GM06990 (cell line): ENCODE measurements at regions not wholly inside any gene's neighbourhood (a gene's known extent, or its start where the extent isn't known, plus 50 kb on each side); places are given as distances from the start of the nearest gene placed in this dataset.

ENCODE experiments used
- DNase-seq: peaks from one replicate; pipeline ENCODE4 v3.0.0-alpha.2; 2011; ENCODE audit not compliant: insufficient read length; ENCODE audit errors: extremely low read depth
- H3K27me3 ChIP-seq: replicated peaks from 2 replicates; pipeline ENCODE4 v1.6.0; 2011; ENCODE audit warnings: low read length; ENCODE audit not compliant: control insufficient read depth, insufficient read depth
- H3K36me3 ChIP-seq: 2 replicates; pipeline ENCODE4 v1.5.1; 2011; ENCODE audit warnings: low read length; ENCODE audit not compliant: control insufficient read depth, insufficient read depth
- H3K4me3 ChIP-seq: replicated peaks from 2 replicates; pipeline ENCODE4 v1.5.1; 2011; ENCODE audit warnings: low read depth, mild to moderate bottlenecking, control low read depth, low read length
- TF ChIP-seq, protein P1 (sequence below): IDR thresholded peaks from 2 replicates; pipeline ENCODE4 v1.5.1; 2011; ENCODE audit warnings: low read length, control low read depth, mild to moderate bottlenecking, inconsistent platforms; ENCODE audit not compliant: insufficient read depth, poor library complexity, severe bottlenecking

DNA sequence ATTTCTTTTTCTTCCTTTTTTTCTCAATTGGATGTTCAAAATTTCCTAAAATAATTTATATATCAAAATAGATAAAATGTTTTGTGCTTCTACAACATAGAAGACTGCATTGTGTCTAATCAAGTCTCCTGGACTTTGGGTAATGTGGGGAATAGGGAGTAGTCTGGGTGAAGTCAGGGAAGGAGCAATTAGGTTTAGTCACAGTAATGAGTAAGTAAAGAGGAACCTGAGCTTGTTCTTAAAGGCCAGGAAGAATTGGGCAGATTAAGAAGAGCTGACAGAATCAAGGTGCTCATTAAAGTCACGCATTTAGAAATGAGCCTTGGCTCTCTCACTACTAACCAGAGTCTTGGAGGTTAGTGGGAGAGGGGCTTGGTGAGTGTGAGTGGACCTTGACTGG is 233.3 kb upstream of the SSTR1 start:
- no peaks in the 10 kb centered on the region for H3K36me3 ChIP-seq
- DNase-seq, result no peak
- no peaks in the 10 kb centered on the region for H3K27me3 ChIP-seq
- H3K4me3 ChIP-seq, result no peak overlapping the region
- TF ChIP-seq, protein P1, sequence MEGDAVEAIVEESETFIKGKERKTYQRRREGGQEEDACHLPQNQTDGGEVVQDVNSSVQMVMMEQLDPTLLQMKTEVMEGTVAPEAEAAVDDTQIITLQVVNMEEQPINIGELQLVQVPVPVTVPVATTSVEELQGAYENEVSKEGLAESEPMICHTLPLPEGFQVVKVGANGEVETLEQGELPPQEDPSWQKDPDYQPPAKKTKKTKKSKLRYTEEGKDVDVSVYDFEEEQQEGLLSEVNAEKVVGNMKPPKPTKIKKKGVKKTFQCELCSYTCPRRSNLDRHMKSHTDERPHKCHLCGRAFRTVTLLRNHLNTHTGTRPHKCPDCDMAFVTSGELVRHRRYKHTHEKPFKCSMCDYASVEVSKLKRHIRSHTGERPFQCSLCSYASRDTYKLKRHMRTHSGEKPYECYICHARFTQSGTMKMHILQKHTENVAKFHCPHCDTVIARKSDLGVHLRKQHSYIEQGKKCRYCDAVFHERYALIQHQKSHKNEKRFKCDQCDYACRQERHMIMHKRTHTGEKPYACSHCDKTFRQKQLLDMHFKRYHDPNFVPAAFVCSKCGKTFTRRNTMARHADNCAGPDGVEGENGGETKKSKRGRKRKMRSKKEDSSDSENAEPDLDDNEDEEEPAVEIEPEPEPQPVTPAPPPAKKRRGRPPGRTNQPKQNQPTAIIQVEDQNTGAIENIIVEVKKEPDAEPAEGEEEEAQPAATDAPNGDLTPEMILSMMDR, result no peak

DNA sequence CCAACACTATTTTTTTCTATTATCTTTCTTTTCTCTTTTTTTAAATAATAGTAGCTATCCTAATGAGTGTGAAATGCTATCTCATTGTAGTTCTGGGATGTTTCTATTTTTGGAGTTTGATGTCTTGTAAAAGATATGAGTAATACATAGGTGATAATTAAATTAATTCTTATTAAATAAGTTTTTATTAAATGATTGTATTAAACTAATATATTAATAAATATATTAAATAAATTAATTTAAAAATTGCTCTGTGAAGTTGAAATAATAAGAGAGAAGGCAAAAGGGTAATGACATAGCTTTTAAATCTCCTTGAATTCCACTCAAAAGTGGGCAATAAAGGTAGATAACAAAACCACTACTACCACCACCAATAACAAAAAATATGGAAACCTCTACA is 230.2 kb upstream of the SSTR1 start:
- H3K36me3 ChIP-seq, result no peaks in the 10 kb centered on the region
- no peak for DNase-seq
- H3K4me3 ChIP-seq, result no peak overlapping the region
- H3K27me3 ChIP-seq, result no peaks in the 10 kb centered on the region
- TF ChIP-seq, protein P1, result no peak

DNA sequence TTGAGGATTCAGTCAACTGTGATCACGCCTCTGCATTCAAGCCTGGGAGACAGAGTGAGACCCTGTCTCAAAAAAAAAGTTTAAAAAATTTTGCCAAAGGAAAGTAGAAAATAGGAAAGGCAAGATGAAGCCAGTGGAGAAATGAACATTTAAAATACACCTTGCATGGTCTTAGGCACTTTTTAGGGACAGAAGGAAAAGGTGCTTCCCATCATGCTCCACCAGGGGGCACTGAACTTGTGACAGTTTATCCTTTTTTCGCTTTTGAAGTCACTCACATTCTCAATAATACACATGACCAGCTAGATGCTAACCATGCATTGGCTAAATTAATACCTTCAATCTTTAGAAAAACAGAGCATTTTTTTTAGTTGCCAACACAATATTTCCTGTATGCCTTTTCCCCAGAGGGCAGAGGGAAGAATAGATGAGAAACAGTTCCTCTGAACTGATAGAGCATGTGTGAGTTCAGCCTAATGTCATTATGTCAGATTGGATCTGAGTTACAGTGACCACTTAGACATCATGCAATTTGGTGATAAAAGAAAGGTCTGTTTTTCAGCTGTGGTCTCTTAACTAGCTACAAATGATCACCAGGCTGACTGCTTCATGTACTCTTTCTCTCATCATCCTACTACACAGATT is 221.8 kb upstream of the SSTR1 start:
- Histone ChIP-seq H3K36me3 (no peaks in the 10 kb centered on the region), H3K27me3 (no peaks in the 10 kb centered on the region), H3K4me3 (no peak overlapping the region)
- DNase-seq, result no peak
- TF ChIP-seq, protein P1, result peak; percentile 41

DNA sequence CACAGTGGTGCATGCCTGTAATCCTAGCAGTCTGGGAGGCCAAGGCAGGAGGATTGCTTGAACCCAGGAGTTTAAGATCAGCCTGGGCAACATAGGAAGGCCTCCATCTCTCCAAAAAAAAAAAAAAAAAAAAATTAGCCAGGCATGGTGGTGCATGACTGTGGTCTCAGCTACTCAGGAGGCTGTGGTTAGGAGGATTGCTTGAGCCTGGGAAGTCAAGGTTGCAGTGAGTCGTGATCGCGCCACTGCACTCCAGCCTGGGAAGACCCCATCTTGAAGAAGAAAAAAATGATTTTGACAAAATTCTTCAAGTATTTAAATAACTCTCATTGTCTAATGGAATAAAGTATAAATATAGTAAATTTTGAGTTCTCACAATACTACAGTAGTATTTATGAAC is 219.2 kb upstream of the SSTR1 start:
- no peak for DNase-seq
- H3K4me3 ChIP-seq, result no peak overlapping the region
- no peaks in the 10 kb centered on the region for H3K36me3 ChIP-seq
- H3K27me3 ChIP-seq, result no peaks in the 10 kb centered on the region
- TF ChIP-seq, protein P1, result no peak

DNA sequence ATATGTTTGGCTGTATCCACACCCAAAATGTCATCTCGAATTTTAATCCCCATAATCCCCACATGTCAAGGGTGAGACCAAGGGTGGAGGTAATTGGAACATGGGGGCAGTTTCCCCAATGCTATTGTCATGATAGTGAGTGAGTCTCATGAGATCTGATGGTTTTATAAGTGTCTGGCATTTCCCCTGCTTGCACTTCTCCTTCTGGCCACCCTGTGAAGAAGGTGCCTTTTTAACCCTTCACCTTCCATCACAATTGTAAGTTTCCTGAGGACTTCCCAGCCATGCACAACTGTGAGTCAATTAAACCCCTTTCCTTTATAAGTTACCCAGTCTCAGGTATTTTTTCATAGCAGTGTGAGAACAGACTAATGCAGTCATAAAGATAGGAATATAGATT is 216.7 kb upstream of the SSTR1 start:
- Histone ChIP-seq H3K27me3 (no peaks in the 10 kb centered on the region), H3K4me3 (no peak overlapping the region), H3K36me3 (no peaks in the 10 kb centered on the region)
- no peak for DNase-seq
- TF ChIP-seq, protein P1, result no peak

DNA sequence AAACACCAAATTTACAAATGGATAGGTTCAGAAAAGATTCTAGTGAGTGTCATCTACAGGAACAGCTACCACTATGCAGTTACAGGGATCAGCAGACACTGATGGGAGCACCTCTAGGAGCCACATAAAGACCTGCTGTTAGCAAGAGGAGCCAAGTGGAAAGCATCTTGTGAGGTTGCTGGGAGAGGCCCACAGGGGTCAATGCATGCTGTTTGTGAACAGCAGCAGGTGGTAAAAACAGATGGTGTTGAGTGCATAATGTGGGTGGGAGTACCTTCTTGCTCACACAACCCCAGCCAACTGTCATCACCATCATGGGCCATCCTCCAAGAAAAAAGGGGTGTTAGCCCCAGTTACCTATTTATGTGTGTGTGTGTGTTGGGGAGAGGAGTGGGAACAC is 215.2 kb upstream of the SSTR1 start:
- DNase-seq, result no peak
- no peaks in the 10 kb centered on the region for H3K36me3 ChIP-seq
- TF ChIP-seq, protein P1, result no peak
- no peak overlapping the region for H3K4me3 ChIP-seq
- no peaks in the 10 kb centered on the region for H3K27me3 ChIP-seq
